Stomach (tissue), 8 donors: ENCODE measurements at regions not wholly inside any gene's neighbourhood (a gene's known extent, or its start where the extent isn't known, plus 50 kb on each side); places are given as distances from the start of the nearest gene placed in this dataset.

ENCODE experiments used
- DNase-seq, 2 donors: peaks; one replicate each; pipeline versions ENCODE4 v3.0.0 to v3.0.0-alpha.2; 2013 to 2019
- H3K27ac ChIP-seq, 5 donors: fragments of 200-600 bp in 4 of 5; sonication (generic) in 4 of 5; one replicate each; pipeline ENCODE4 v1.5.1; 2013 to 2019; ENCODE audit warnings: mild to moderate bottlenecking in 1 of 5, moderate library complexity in 1 of 5
- H3K27me3 ChIP-seq, 3 donors: fragments of 200-600 bp; sonication (generic); one replicate each; pipeline ENCODE4 v1.5.1; 2017 to 2019; ENCODE audit warnings: mixed run types in 1 of 3
- H3K36me3 ChIP-seq, 4 donors: fragments of 200-600 bp; sonication (generic); 1 replicate in 3 of 4; 2 replicates in 1 of 4; pipeline ENCODE4 v1.5.1; 2016 to 2019
- H3K4me1 ChIP-seq, 4 donors: fragments of 200-600 bp; sonication (generic); one replicate each; pipeline ENCODE4 v1.5.1; 2016 to 2019
- H3K4me3 ChIP-seq, 4 donors: fragments of 200-600 bp; sonication (generic) in 3 of 4; one replicate each; pipeline ENCODE4 v1.5.1; 2016 to 2019; ENCODE audit warnings: mild to moderate bottlenecking in 1 of 4
- H3K9me3 ChIP-seq, 4 donors: fragments of 200-600 bp; sonication (generic); one replicate each; pipeline ENCODE4 v1.5.1; 2016 to 2019
- EP300 ChIP-seq: sonication (generic); formaldehyde crosslinking; IDR thresholded peaks from one replicate; pipeline ENCODE4 v1.6.1; 2017; ENCODE audit warnings: antibody characterized with exemption
- POLR2A ChIP-seq, 4 donors: fragments of 450-650 bp; IDR thresholded peaks; one replicate each; pipeline ENCODE4 v1.6.1; 2016; ENCODE audit warnings: antibody characterized with exemption in 4 of 4, control low read depth in 2 of 4, mild to moderate bottlenecking in 1 of 4, moderate library complexity in 1 of 4
- POLR2AphosphoS5 ChIP-seq, 3 donors: sonication (generic); formaldehyde crosslinking; IDR thresholded peaks; one replicate each; pipeline ENCODE4 v1.6.1; 2016; ENCODE audit warnings: antibody characterized with exemption in 3 of 3
- WGBS, 5 donors: extraction: QIAGEN DNeasy Blood & Tissue Kit in 3 of 5; methylation state at CpG; one replicate each; pipeline versions ENCODE4 v1.1.5 to v1.1.7; 2013 to 2018; 5-methylcytosine and 5-hydroxymethylcytosine counted together
- intact Hi-C: fragments of 100-400 bp; cut with DNase I; formaldehyde crosslinking; loops from one replicate; pipeline ENCODE4 v1.15.1; 2023; ENCODE audit warnings: low total_unique reads
- TF ChIP-seq, protein P1 (sequence below), 7 experiments: fragments of 450-650 bp in 4 of 7; fragments of 200-600 bp in 3 of 7; sonication (generic) in 3 of 7; IDR thresholded peaks; one replicate each; pipeline ENCODE4 v1.5.1; 2016 to 2019; ENCODE audit warnings: antibody characterized with exemption in 7 of 7, control low read depth in 2 of 7, mild to moderate bottlenecking in 1 of 7
- donor health status: healthy with polysubstance abuse.
- donor health status: Bipolar disorder and iron deficiency.
- donor health status: healthy.

- H3K27me3 ChIP-seq, result no peaks in the 10 kb centered on the region
- H3K36me3 ChIP-seq, result no peaks in the 10 kb centered on the region
- 55 to 78% (median 61%) methylated on average over 5 of the region's 5 CpGs for WGBS, 5 donors
- DNase-seq, result peak in 1 of 2 donors; percentile 67
- H3K9me3 ChIP-seq, result no peaks in the 10 kb centered on the region
- H3K27ac ChIP-seq, result no peak overlapping the region
- H3K4me1 ChIP-seq, result no peaks in the 10 kb centered on the region
- TF ChIP-seq EP300, result no peak
- no peak for TF ChIP-seq POLR2AphosphoS5 (IDR thresholded peaks at IDR 0.05)
- TF ChIP-seq POLR2A (IDR thresholded peaks at IDR 0.05), result no peak
- TF ChIP-seq, protein P1, sequence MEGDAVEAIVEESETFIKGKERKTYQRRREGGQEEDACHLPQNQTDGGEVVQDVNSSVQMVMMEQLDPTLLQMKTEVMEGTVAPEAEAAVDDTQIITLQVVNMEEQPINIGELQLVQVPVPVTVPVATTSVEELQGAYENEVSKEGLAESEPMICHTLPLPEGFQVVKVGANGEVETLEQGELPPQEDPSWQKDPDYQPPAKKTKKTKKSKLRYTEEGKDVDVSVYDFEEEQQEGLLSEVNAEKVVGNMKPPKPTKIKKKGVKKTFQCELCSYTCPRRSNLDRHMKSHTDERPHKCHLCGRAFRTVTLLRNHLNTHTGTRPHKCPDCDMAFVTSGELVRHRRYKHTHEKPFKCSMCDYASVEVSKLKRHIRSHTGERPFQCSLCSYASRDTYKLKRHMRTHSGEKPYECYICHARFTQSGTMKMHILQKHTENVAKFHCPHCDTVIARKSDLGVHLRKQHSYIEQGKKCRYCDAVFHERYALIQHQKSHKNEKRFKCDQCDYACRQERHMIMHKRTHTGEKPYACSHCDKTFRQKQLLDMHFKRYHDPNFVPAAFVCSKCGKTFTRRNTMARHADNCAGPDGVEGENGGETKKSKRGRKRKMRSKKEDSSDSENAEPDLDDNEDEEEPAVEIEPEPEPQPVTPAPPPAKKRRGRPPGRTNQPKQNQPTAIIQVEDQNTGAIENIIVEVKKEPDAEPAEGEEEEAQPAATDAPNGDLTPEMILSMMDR (IDR thresholded peaks at IDR 0.05), result no peak
- intact Hi-C loops, result no loop called here
- H3K4me3 ChIP-seq, result no peak overlapping the region
These were observed 102.6 kb upstream of the LMNTD1 start for GRCh38 chr12:25655702-25656101.

DNA sequence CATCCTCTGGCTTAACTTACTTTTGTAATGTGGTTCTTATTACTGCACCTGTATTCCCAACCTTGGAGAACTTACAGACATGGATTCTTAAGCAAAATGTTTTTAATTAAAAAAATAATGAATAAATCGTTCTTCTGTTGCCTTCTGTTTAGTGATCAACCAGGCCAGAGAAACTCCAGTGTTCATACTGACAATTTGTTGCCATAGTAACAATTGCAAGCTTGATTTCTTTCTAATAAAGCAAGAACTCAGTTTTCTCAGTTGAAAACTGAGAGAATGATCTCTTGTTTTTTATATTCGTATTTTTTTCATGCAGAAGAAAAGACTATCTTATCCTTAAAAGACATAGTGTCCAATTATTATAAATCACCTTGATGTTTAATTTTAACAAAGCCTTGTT is 106.5 kb upstream of the LMNTD1 start:
- Histone ChIP-seq H3K9me3 (peaks cover 0 to 5% (median 0%) of the 10 kb centered on the region in 4 donors), H3K36me3 (no peaks in the 10 kb centered on the region), H3K27ac (no peak overlapping the region), H3K4me3 (no peak overlapping the region), H3K4me1 (no peaks in the 10 kb centered on the region), H3K27me3 (no peaks in the 10 kb centered on the region)
- TF ChIP-seq POLR2A (IDR thresholded peaks at IDR 0.05), result no peak
- TF ChIP-seq, protein P1 (IDR thresholded peaks at IDR 0.05), result no peak
- TF ChIP-seq POLR2AphosphoS5 (IDR thresholded peaks at IDR 0.05), result no peak
- TF ChIP-seq EP300, result no peak
- DNase-seq, result peak in 1 of 2 donors; percentile 16
- intact Hi-C loops, result no loop called here
- WGBS, 5 donors, result 59 to 73% (median 62%) methylated on average over 2 of the region's 2 CpGs

DNA sequence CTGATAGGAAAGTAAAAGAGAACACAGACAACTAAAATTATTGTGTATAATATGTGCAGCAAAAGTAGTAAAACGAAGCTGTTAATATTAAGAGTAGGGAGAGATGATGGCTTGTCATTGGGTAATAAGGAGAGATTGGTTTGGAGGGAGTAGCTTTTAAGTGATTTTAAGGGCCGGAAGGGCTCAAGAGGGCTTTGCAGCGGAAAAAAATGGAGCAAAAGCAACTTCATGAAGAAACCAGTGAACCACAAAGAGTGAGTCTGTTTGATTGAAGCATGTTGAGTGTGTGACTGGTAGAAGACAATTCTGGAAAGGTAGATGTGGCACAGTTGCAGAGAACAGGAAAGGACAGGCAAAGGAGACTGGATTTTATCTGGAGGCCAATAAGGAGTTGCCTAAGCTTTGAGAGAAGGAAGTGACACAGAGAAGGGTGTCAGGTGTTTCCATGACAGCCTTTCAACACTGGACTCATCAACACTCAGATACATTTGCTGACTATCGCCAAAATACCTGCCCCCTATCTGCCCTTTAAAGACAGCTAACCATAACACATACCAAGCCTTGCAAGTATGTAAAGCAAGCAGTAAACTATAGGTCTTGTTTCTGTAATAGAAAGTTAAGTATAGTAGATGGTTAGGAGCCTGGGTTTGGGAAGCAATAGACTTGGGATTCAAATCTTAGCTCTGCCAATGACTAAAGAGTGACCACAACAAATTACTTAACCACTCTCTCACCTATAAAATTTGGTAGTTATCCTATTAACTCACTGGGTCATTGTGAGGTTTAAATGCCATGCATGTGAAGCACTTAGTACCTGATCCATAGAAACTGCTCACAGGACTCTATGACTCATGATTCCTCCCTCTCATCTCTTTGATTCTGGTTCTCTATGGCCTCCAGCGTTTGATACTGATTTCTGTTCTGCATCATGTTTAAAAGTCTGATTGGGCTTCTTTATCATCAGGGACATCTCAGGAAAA is 117.3 kb upstream of the LMNTD1 start:
- H3K4me1 ChIP-seq, result no peaks in the 10 kb centered on the region
- no peaks in the 10 kb centered on the region for H3K27me3 ChIP-seq
- H3K9me3 ChIP-seq, result no peaks in the 10 kb centered on the region
- WGBS, 5 donors, result 72 to 82% (median 81%) methylated on average over 5 of the region's 5 CpGs
- no peak for DNase-seq
- H3K36me3 ChIP-seq, result no peaks in the 10 kb centered on the region
- TF ChIP-seq POLR2AphosphoS5 (IDR thresholded peaks at IDR 0.05) (no peak), POLR2A (IDR thresholded peaks at IDR 0.05) (no peak), EP300 (no peak)
- H3K4me3 ChIP-seq, result no peak overlapping the region
- intact Hi-C loops, result no loop called here
- no peak overlapping the region for H3K27ac ChIP-seq

- Histone ChIP-seq H3K27ac (no peak overlapping the region), H3K27me3 (no peaks in the 10 kb centered on the region), H3K9me3 (no peaks in the 10 kb centered on the region), H3K4me1 (no peaks in the 10 kb centered on the region), H3K4me3 (no peak overlapping the region), H3K36me3 (no peaks in the 10 kb centered on the region)
- intact Hi-C loops, result no loop called here
- DNase-seq, result no peak
- TF ChIP-seq POLR2AphosphoS5 (IDR thresholded peaks at IDR 0.05), result no peak
- TF ChIP-seq, protein P1 (IDR thresholded peaks at IDR 0.05), result no peak
- no peak for TF ChIP-seq EP300
- no peak for TF ChIP-seq POLR2A (IDR thresholded peaks at IDR 0.05)
- WGBS, 5 donors, result 42 to 65% (median 52%) methylated on average over 2 of the region's 2 CpGs
These were observed 122.7 kb upstream of the LMNTD1 start for GRCh38 chr12:25675808-25676207.
